ENCODE measurements at regions not wholly inside any gene's neighbourhood (a gene's known extent, or its start where the extent isn't known, plus 50 kb on each side); places are given as distances from the start of the nearest gene placed in this dataset.

GRCh38 chr9:13590996-13591395 lies 311.5 kb upstream of the MPDZ start:
- Histone ChIP-seq H3K27me3 (ENCODE audit: control insufficient read depth in 3 of 3, insufficient read depth in 3 of 3, low read length in 2 of 3) (no peaks in the 10 kb centered on the region), H3K9ac (ENCODE audit: insufficient read depth in 1 of 2, low read length in 2 of 2) (no peak overlapping the region), H3K9me3 (ENCODE audit: control insufficient read depth in 4 of 4, insufficient read depth in 3 of 4, low read length in 3 of 4) (no peaks in the 10 kb centered on the region), H3K4me1 (ENCODE audit: control insufficient read depth in 5 of 5, insufficient read depth in 5 of 5, low read length in 5 of 5) (peaks cover 4 to 44% (median 13%) of the 10 kb centered on the region in 5 donors), H3K4me3 (no peak overlapping the region), H3K27ac (ENCODE audit: low read depth in 1 of 2, low read length in 1 of 2) (no peak overlapping the region), H3K36me3 (ENCODE audit: control insufficient read depth in 4 of 4, insufficient read depth in 4 of 4, low read length in 4 of 4) (no peaks in the 10 kb centered on the region)
- TF ChIP-seq, protein P1, sequence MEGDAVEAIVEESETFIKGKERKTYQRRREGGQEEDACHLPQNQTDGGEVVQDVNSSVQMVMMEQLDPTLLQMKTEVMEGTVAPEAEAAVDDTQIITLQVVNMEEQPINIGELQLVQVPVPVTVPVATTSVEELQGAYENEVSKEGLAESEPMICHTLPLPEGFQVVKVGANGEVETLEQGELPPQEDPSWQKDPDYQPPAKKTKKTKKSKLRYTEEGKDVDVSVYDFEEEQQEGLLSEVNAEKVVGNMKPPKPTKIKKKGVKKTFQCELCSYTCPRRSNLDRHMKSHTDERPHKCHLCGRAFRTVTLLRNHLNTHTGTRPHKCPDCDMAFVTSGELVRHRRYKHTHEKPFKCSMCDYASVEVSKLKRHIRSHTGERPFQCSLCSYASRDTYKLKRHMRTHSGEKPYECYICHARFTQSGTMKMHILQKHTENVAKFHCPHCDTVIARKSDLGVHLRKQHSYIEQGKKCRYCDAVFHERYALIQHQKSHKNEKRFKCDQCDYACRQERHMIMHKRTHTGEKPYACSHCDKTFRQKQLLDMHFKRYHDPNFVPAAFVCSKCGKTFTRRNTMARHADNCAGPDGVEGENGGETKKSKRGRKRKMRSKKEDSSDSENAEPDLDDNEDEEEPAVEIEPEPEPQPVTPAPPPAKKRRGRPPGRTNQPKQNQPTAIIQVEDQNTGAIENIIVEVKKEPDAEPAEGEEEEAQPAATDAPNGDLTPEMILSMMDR (IDR thresholded peaks at IDR 0.05; ENCODE audit: control extremely low read depth, extremely low read depth), result no peak
- 56 to 84% methylated on average over 1 of the region's 1 CpG for WGBS, 2 donors
- ATAC-seq (ENCODE audit: insufficient read depth, low FRiP score) (no peak), DNase-seq (no peak)

GRCh38 chr9:13589034-13589737 lies 309.7 kb upstream of the MPDZ start:
- DNase-seq, result no peak
- H3K36me3 ChIP-seq (ENCODE audit: control insufficient read depth in 4 of 4, insufficient read depth in 4 of 4, low read length in 4 of 4), result no peaks in the 10 kb centered on the region
- no peaks in the 10 kb centered on the region for H3K9me3 ChIP-seq (ENCODE audit: control insufficient read depth in 4 of 4, insufficient read depth in 3 of 4, low read length in 3 of 4)
- H3K27me3 ChIP-seq (ENCODE audit: control insufficient read depth in 3 of 3, insufficient read depth in 3 of 3, low read length in 2 of 3), result no peaks in the 10 kb centered on the region
- peaks cover 4 to 48% (median 13%) of the 10 kb centered on the region in 5 donors for H3K4me1 ChIP-seq (ENCODE audit: control insufficient read depth in 5 of 5, insufficient read depth in 5 of 5, low read length in 5 of 5)
- no peak overlapping the region for H3K4me3 ChIP-seq
- no peak overlapping the region for H3K27ac ChIP-seq (ENCODE audit: low read depth in 1 of 2, low read length in 1 of 2)
- no peak for ATAC-seq (ENCODE audit: insufficient read depth, low FRiP score)
- WGBS, 2 donors, result 73 to 88% methylated on average over 2 of the region's 2 CpGs
- H3K9ac ChIP-seq (ENCODE audit: insufficient read depth in 1 of 2, low read length in 2 of 2), result no peak overlapping the region
- TF ChIP-seq, protein P1 (IDR thresholded peaks at IDR 0.05; ENCODE audit: control extremely low read depth, extremely low read depth), result no peak

DNA sequence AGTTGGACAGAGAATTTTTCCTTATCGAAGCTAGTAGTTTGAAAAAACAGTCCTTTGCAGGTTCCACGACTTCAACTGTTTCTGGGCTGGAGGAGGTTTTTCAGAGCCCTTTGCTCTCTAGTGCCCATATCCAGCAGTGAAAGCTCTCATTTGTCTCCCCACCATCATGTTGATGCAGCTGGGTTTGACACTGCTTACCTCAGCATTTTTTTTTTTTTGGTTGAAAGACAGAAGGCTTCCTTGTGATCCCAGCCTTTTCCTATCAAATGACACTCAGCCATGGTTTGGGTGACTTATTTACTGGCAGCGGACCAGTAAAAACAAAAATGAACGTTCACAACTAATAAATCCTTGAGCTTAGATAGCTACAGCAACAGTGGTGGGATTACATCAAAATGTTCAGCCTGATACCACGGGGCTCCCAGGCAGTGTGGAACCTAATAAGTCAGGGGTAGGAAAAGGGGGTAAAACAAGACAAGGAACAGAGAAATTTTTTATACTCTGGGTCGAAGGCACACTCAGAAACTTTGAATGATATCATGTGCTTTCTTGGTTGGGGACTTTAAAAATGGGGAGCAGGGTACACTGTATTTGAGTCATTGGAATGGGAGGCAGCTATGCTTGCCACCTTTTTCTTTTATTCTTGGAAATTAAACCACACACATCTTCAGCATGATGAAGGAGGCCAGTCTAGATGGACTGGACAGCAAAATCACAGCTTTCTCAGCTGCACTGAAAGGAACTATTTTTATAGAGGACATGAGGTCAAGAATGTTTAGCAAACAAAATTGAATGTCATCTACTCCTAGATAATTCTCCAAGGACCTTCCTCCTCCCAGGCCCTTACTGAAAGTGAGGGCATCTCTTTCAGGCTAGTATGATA lies 308.9 kb upstream of the MPDZ start:
- Histone ChIP-seq H3K9me3 (ENCODE audit: control insufficient read depth in 4 of 4, insufficient read depth in 3 of 4, low read length in 3 of 4) (no peaks in the 10 kb centered on the region), H3K27ac (ENCODE audit: low read depth in 1 of 2, low read length in 1 of 2) (peak overlapping the region in 1 of 2 donors; percentile 68), H3K27me3 (ENCODE audit: control insufficient read depth in 3 of 3, insufficient read depth in 3 of 3, low read length in 2 of 3) (no peaks in the 10 kb centered on the region), H3K4me3 (no peak overlapping the region), H3K9ac (ENCODE audit: insufficient read depth in 1 of 2, low read length in 2 of 2) (no peak overlapping the region), H3K36me3 (ENCODE audit: control insufficient read depth in 4 of 4, insufficient read depth in 4 of 4, low read length in 4 of 4) (no peaks in the 10 kb centered on the region), H3K4me1 (ENCODE audit: control insufficient read depth in 5 of 5, insufficient read depth in 5 of 5, low read length in 5 of 5) (peaks cover 4 to 48% (median 13%) of the 10 kb centered on the region in 5 donors)
- DNase-seq (peak; percentile 88 to 100 (median 100)), ATAC-seq (ENCODE audit: insufficient read depth, low FRiP score) (no peak)
- TF ChIP-seq, protein P1 (IDR thresholded peaks at IDR 0.05; ENCODE audit: control extremely low read depth, extremely low read depth), result no peak
- WGBS, 2 donors, result 64 to 69% methylated on average over 6 of the region's 6 CpGs
